WTC11 (cell line): ENCODE measurements at regions not wholly inside any gene's neighbourhood (a gene's known extent, or its start where the extent isn't known, plus 50 kb on each side); places are given as distances from the start of the nearest gene placed in this dataset.

Source experiments
- ATAC-seq: fragments of 200-7000 bp; cut with Tn5 transposase; 2 replicates; pipeline ENCODE4 v1.10.0; 2021; ENCODE audit warnings: mild to moderate bottlenecking, moderate library complexity
- CTCF ChIA-PET: fragments of 300-600 bp; sonication (Branson Sonifier 250); formaldehyde crosslinking; loops from one replicate; lab custom pipeline; 2021; ENCODE audit warnings: antibody characterized with exemption; lab: Charles Lee
- POLR2A ChIA-PET: fragments of 350-600 bp; sonication (Branson Sonifier 250); formaldehyde crosslinking; loops from one replicate; lab custom pipeline; 2021; ENCODE audit warnings: antibody characterized with exemption; lab: Charles Lee
- DNase-seq: peaks from one replicate; pipeline ENCODE4 v3.0.0; 2021; ENCODE audit warnings: low spot score
- H3K27ac Mint-ChIP-seq: 2 replicates; pipeline ENCODE4 v1.8.0; 2021; ENCODE audit warnings: mixed read lengths
- H3K27me3 Mint-ChIP-seq: 2 replicates; pipeline ENCODE4 v1.8.0; 2021; ENCODE audit warnings: low read depth, mild to moderate bottlenecking, moderate library complexity, mixed read lengths
- H3K36me3 Mint-ChIP-seq: 2 replicates; pipeline ENCODE4 v1.8.0; 2021; ENCODE audit warnings: mixed read lengths
- H3K4me1 Mint-ChIP-seq: 2 replicates; pipeline ENCODE4 v1.8.0; 2022; ENCODE audit warnings: mixed read lengths
- H3K4me3 Mint-ChIP-seq: 2 replicates; pipeline ENCODE4 v1.8.0; 2021; ENCODE audit warnings: mild to moderate bottlenecking, moderate library complexity, mixed read lengths
- H3K9me3 Mint-ChIP-seq: 2 replicates; pipeline ENCODE4 v1.8.0; 2021; ENCODE audit warnings: mixed read lengths
- AR ChIP-seq: fragments of 250-450 bp; sonication (Bioruptor Pico); IDR thresholded peaks from 2 replicates; pipeline ENCODE4 v1.9.0; 2021; ENCODE audit warnings: mild to moderate bottlenecking
- ARID4B ChIP-seq: sonication (generic); formaldehyde crosslinking; IDR thresholded peaks from 2 replicates; pipeline ENCODE4 v1.8.0; 2023; ENCODE audit warnings: missing genetic modification reagents, mild to moderate bottlenecking, borderline replicate concordance
- CREB1 ChIP-seq: sonication (generic); formaldehyde crosslinking; IDR thresholded peaks from 2 replicates; pipeline ENCODE4 v1.8.0; 2023; ENCODE audit warnings: mild to moderate bottlenecking, missing genetic modification reagents
- CREM ChIP-seq: sonication (generic); formaldehyde crosslinking; IDR thresholded peaks from 2 replicates; pipeline ENCODE4 v1.8.1; 2022; ENCODE audit warnings: mild to moderate bottlenecking, missing genetic modification reagents, moderate library complexity
- ESRRA ChIP-seq: sonication (generic); formaldehyde crosslinking; IDR thresholded peaks from 2 replicates; pipeline ENCODE4 v1.8.1; 2022; ENCODE audit warnings: mild to moderate bottlenecking, missing genetic modification reagents, borderline replicate concordance
- FOXJ3 ChIP-seq: sonication (generic); formaldehyde crosslinking; IDR thresholded peaks from 2 replicates; pipeline ENCODE4 v1.9.0; 2021; ENCODE audit warnings: missing genetic modification reagents, mild to moderate bottlenecking, borderline replicate concordance
- FOXP1 ChIP-seq: sonication (generic); formaldehyde crosslinking; IDR thresholded peaks from 2 replicates; pipeline ENCODE4 v1.8.0; 2022; ENCODE audit warnings: missing genetic modification reagents, mild to moderate bottlenecking, moderate library complexity, borderline replicate concordance
- GABPB1 ChIP-seq: sonication (generic); formaldehyde crosslinking; IDR thresholded peaks from 2 replicates; pipeline ENCODE4 v1.8.1; 2023; ENCODE audit warnings: mild to moderate bottlenecking, missing genetic modification reagents
- HMGXB4 ChIP-seq: sonication (generic); formaldehyde crosslinking; IDR thresholded peaks from 2 replicates; pipeline ENCODE4 v1.8.1; 2023; ENCODE audit warnings: mild to moderate bottlenecking, moderate library complexity, missing genetic modification reagents
- JAZF1 ChIP-seq: fragments of 250-450 bp; sonication (Bioruptor Pico); IDR thresholded peaks from 2 replicates; pipeline ENCODE4 v1.9.0; 2021; ENCODE audit warnings: moderate library complexity, mild to moderate bottlenecking, inconsistent platforms
- JUN ChIP-seq: sonication (generic); formaldehyde crosslinking; IDR thresholded peaks from 2 replicates; pipeline ENCODE4 v1.8.0; 2023; ENCODE audit warnings: mild to moderate bottlenecking, missing genetic modification reagents
- MXD4 ChIP-seq: fragments of 250-450 bp; sonication (Bioruptor Pico); IDR thresholded peaks from 2 replicates; pipeline ENCODE4 v1.8.0; 2021; ENCODE audit warnings: mild to moderate bottlenecking, moderate library complexity, borderline replicate concordance
- SP1 ChIP-seq: sonication (generic); formaldehyde crosslinking; conservative IDR thresholded peaks from 2 replicates; pipeline ENCODE4 v1.8.1; 2022; ENCODE audit warnings: missing genetic modification reagents
- TEAD4 ChIP-seq: sonication (generic); formaldehyde crosslinking; IDR thresholded peaks from 2 replicates; pipeline ENCODE4 v1.8.0; 2022; ENCODE audit warnings: mild to moderate bottlenecking, missing genetic modification reagents
- TP53 ChIP-seq: sonication (generic); formaldehyde crosslinking; IDR thresholded peaks from 2 replicates; pipeline ENCODE4 v1.8.1; 2023; ENCODE audit warnings: mild to moderate bottlenecking, missing genetic modification reagents
- ZMAT4 ChIP-seq: fragments of 250-450 bp; sonication (Bioruptor Pico); IDR thresholded peaks from 2 replicates; pipeline ENCODE4 v1.9.0; 2021; ENCODE audit warnings: mild to moderate bottlenecking
- ZNF232 ChIP-seq: sonication (generic); formaldehyde crosslinking; IDR thresholded peaks from 2 replicates; pipeline ENCODE4 v1.8.0; 2022; ENCODE audit warnings: mild to moderate bottlenecking, missing genetic modification reagents
- ZNF281 ChIP-seq: sonication (generic); formaldehyde crosslinking; IDR thresholded peaks from 2 replicates; pipeline ENCODE4 v1.8.0; 2023; ENCODE audit warnings: mild to moderate bottlenecking, missing genetic modification reagents
- ZNF396 ChIP-seq: fragments of 250-450 bp; sonication (Bioruptor Pico); IDR thresholded peaks from 2 replicates; pipeline ENCODE4 v1.8.0; 2021; ENCODE audit warnings: mild to moderate bottlenecking, moderate library complexity, borderline replicate concordance
- ZNF416 ChIP-seq: fragments of 250-450 bp; sonication (Bioruptor Pico); IDR thresholded peaks from 2 replicates; pipeline ENCODE4 v1.9.0; 2021; ENCODE audit warnings: mild to moderate bottlenecking, inconsistent platforms
- ZSCAN18 ChIP-seq: fragments of 250-450 bp; sonication (Bioruptor Pico); IDR thresholded peaks from 2 replicates; pipeline ENCODE4 v2.1.2; 2022; ENCODE audit warnings: mild to moderate bottlenecking, moderate library complexity

GRCh38 chr5:144778561-144778960, 607.9 kb downstream of the KCTD16 start (continued):
- TF ChIP-seq ZNF281 (CRISPR knock-in tag) (no peak), ZNF396 (CRISPR knock-in tag) (no peak), ZMAT4 (CRISPR knock-in tag) (no peak), FOXJ3 (CRISPR knock-in tag) (no peak), TEAD4 (CRISPR knock-in tag) (no peak), ESRRA (no peak)

- Mint-ChIP-seq H3K4me1 (no peaks in the 10 kb centered on the region), H3K36me3 (no peaks in the 10 kb centered on the region), H3K4me3 (no peak overlapping the region), H3K27me3 (no peaks in the 10 kb centered on the region), H3K27ac (no peak overlapping the region), H3K9me3 (no peaks in the 10 kb centered on the region)
- ChIA-PET POLR2A (no interaction called here), CTCF (no interaction called here)
- ATAC-seq (no peak), DNase-seq (no peak)
- TF ChIP-seq SP1 (CRISPR knock-in tag), result no peak
- TF ChIP-seq ZNF396 (CRISPR knock-in tag), result no peak
- TF ChIP-seq CREM (CRISPR knock-in tag), result no peak
- TF ChIP-seq AR (CRISPR knock-in tag), result no peak
- TF ChIP-seq MXD4 (CRISPR knock-in tag), result no peak
- no peak for TF ChIP-seq ZSCAN18
- no peak for TF ChIP-seq ZMAT4 (CRISPR knock-in tag)
- TF ChIP-seq FOXP1 (CRISPR knock-in tag), result no peak
- no peak for TF ChIP-seq TP53 (CRISPR knock-in tag)
- no peak for TF ChIP-seq ZNF416
- TF ChIP-seq CREB1, result no peak
- TF ChIP-seq ZNF232 (CRISPR knock-in tag), result no peak
Observed at GRCh38 chr5:144774197-144774596, 603.5 kb downstream of the KCTD16 start.

- Mint-ChIP-seq H3K4me1 (no peaks in the 10 kb centered on the region), H3K27ac (no peak overlapping the region), H3K36me3 (no peaks in the 10 kb centered on the region), H3K27me3 (no peaks in the 10 kb centered on the region), H3K9me3 (no peaks in the 10 kb centered on the region), H3K4me3 (no peak overlapping the region)
- ATAC-seq (no peak), DNase-seq (no peak)
- CTCF ChIA-PET, result no interaction called here
- POLR2A ChIA-PET, result no interaction called here
- TF ChIP-seq ARID4B (CRISPR knock-in tag) (no peak), JUN (no peak), CREB1 (no peak), JAZF1 (CRISPR knock-in tag) (no peak), GABPB1 (CRISPR knock-in tag) (no peak), HMGXB4 (no peak)
Observed at GRCh38 chr5:144773628-144774027, 603.0 kb downstream of the KCTD16 start.
